Loucy (cell line): ENCODE measurements at regions not wholly inside any gene's neighbourhood (a gene's known extent, or its start where the extent isn't known, plus 50 kb on each side); places are given as distances from the start of the nearest gene placed in this dataset.

Experiments used
- EZH2phosphoT487 ChIP-seq: fragments of 200-600 bp; IDR thresholded peaks from 2 replicates; pipeline ENCODE4 v1.6.1; 2018; ENCODE audit warnings: antibody characterized with exemption, mild to moderate bottlenecking, moderate library complexity, borderline replicate concordance
- TF ChIP-seq, protein P1 (sequence below): fragments of 200-600 bp; sonication (generic); conservative IDR thresholded peaks from 2 replicates; pipeline ENCODE4 v1.5.1; 2014; ENCODE audit warnings: mild to moderate bottlenecking, antibody characterized with exemption, low read length

GRCh38 chrX:39630344-39630743 is 467.4 kb downstream of the BCOR start:
- TF ChIP-seq, protein P1, sequence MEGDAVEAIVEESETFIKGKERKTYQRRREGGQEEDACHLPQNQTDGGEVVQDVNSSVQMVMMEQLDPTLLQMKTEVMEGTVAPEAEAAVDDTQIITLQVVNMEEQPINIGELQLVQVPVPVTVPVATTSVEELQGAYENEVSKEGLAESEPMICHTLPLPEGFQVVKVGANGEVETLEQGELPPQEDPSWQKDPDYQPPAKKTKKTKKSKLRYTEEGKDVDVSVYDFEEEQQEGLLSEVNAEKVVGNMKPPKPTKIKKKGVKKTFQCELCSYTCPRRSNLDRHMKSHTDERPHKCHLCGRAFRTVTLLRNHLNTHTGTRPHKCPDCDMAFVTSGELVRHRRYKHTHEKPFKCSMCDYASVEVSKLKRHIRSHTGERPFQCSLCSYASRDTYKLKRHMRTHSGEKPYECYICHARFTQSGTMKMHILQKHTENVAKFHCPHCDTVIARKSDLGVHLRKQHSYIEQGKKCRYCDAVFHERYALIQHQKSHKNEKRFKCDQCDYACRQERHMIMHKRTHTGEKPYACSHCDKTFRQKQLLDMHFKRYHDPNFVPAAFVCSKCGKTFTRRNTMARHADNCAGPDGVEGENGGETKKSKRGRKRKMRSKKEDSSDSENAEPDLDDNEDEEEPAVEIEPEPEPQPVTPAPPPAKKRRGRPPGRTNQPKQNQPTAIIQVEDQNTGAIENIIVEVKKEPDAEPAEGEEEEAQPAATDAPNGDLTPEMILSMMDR, result no peak
- TF ChIP-seq EZH2phosphoT487, result no peak
